GM18519 (cell line): ENCODE measurements at regions not wholly inside any gene's neighbourhood (a gene's known extent, or its start where the extent isn't known, plus 50 kb on each side); places are given as distances from the start of the nearest gene placed in this dataset.

Experiments
- ATAC-seq: cut with Tn5 transposase; IDR thresholded peaks from one replicate; pipeline ENCODE4 v1.9.1; 2021; ENCODE audit warnings: mild to moderate bottlenecking, moderate library complexity; ENCODE audit not compliant: unreplicated experiment, low FRiP score

GRCh38 chr2:111716905-111717775 lies 166.9 kb downstream of the ANAPC1 start:
- ATAC-seq: no peak
